ENCODE measurements at regions not wholly inside any gene's neighbourhood (a gene's known extent, or its start where the extent isn't known, plus 50 kb on each side); places are given as distances from the start of the nearest gene placed in this dataset. TPM values are rescaled to one million over a fixed set of nuclear protein-coding genes. Genes with fewer than 3 reads are reported as not detected.
"Not testable (repeated sequence)": the region's sequence is repeated elsewhere in the genome, so short reads cannot be mapped to it uniquely, and the experiment has no call there.

- ChIA-PET POLR2A (ENCODE audit: partially characterized antibody) (no interaction called here), CTCF (ENCODE audit: partially characterized antibody) (no interaction called here)
- no peak for DNase-seq
- Histone ChIP-seq H3K27ac (ENCODE audit: low read depth, low read length) (no peak overlapping the region), H3K4me3 (ENCODE audit: low read length in 2 of 2) (no peak overlapping the region), H3K27me3 (ENCODE audit: insufficient read depth, low read length) (no peaks in the 10 kb centered on the region), H3K9me3 (ENCODE audit: control insufficient read depth in 1 of 2, low read length in 2 of 2) (no peaks in the 10 kb centered on the region), H3K4me1 (ENCODE audit: insufficient read depth, low read length) (no peaks in the 10 kb centered on the region), H3K36me3 (ENCODE audit: insufficient read depth, low read length) (no peaks in the 10 kb centered on the region)
- H3K9me3 Mint-ChIP-seq: peaks cover 0 to 4% (median 0%) of the 10 kb centered on the region in 8 donors
- no peaks in the 10 kb centered on the region for H3K27me3 Mint-ChIP-seq
- no peak overlapping the region for H3K4me3 Mint-ChIP-seq
- H3K36me3 Mint-ChIP-seq: no peaks in the 10 kb centered on the region
- no peaks in the 10 kb centered on the region for H3K4me1 Mint-ChIP-seq
- no peak overlapping the region for H3K27ac Mint-ChIP-seq
- intact Hi-C loops (cut with micrococcal nuclease): no loop called here
Observed at GRCh38 chr10:131041441-131041840, 270.1 kb downstream of the TCERG1L start.

DNA sequence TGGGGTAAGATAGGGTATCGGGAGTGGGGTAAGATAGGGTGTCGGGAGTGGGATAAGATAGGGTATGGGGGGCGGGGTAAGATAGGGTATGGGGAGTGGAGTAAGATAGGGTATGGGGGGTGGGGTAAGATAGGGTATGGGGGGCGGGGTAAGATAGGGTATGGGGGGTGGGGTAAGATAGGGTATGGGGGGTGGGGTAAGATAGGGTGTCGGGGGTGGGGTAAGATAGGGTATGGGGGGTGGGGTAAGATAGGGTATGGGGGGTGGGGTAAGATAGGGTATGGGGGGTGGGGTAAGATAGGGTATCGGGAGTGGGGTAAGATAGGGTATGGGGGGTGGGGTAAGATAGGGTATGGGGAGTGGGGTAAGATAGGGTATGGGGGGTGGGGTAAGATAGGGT, 269.5 kb downstream of the TCERG1L start:
- H3K4me1 Mint-ChIP-seq; H3K36me3 ChIP-seq (ENCODE audit: insufficient read depth, low read length); POLR2A ChIA-PET (ENCODE audit: partially characterized antibody): not testable (repeated sequence)

More for the DNA sequence above, 269.5 kb downstream of the TCERG1L start:
- H3K27ac Mint-ChIP-seq; H3K4me3 Mint-ChIP-seq; H3K4me1 ChIP-seq (ENCODE audit: insufficient read depth, low read length); H3K9me3 ChIP-seq (ENCODE audit: control insufficient read depth in 1 of 2, low read length in 2 of 2); H3K36me3 Mint-ChIP-seq; H3K27me3 ChIP-seq (ENCODE audit: insufficient read depth, low read length); H3K9me3 Mint-ChIP-seq; DNase-seq; H3K4me3 ChIP-seq (ENCODE audit: low read length in 2 of 2); intact Hi-C loops (cut with micrococcal nuclease); H3K27ac ChIP-seq (ENCODE audit: low read depth, low read length); H3K27me3 Mint-ChIP-seq; CTCF ChIA-PET (ENCODE audit: partially characterized antibody): not testable (repeated sequence)

Small RNA genes lying in the stretch of these regions (microRNA-seq; reads per million reads assigned to microRNA genes)
- not detected for gene MIR378C (ENCODE audit: borderline microRNAs expressed, borderline number of aligned reads, borderline replicate concordance)

Measured in CD4-positive, alpha-beta memory T cell (primary cell).